ENCODE measurements at regions not wholly inside any gene's neighbourhood (a gene's known extent, or its start where the extent isn't known, plus 50 kb on each side); places are given as distances from the start of the nearest gene placed in this dataset.

GRCh38 chr9:95586326-95586725, 69.6 kb upstream of the PTCH1 start:
- TF ChIP-seq, protein P1, sequence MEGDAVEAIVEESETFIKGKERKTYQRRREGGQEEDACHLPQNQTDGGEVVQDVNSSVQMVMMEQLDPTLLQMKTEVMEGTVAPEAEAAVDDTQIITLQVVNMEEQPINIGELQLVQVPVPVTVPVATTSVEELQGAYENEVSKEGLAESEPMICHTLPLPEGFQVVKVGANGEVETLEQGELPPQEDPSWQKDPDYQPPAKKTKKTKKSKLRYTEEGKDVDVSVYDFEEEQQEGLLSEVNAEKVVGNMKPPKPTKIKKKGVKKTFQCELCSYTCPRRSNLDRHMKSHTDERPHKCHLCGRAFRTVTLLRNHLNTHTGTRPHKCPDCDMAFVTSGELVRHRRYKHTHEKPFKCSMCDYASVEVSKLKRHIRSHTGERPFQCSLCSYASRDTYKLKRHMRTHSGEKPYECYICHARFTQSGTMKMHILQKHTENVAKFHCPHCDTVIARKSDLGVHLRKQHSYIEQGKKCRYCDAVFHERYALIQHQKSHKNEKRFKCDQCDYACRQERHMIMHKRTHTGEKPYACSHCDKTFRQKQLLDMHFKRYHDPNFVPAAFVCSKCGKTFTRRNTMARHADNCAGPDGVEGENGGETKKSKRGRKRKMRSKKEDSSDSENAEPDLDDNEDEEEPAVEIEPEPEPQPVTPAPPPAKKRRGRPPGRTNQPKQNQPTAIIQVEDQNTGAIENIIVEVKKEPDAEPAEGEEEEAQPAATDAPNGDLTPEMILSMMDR (conservative IDR thresholded peaks at IDR 0.05; ENCODE audit: low read depth, low read length) = no peak
- DNase-seq (ENCODE audit: low read depth) = no peak
- H3K4me3 ChIP-seq (ENCODE audit: low read depth, low read length) = no peak overlapping the region

DNA sequence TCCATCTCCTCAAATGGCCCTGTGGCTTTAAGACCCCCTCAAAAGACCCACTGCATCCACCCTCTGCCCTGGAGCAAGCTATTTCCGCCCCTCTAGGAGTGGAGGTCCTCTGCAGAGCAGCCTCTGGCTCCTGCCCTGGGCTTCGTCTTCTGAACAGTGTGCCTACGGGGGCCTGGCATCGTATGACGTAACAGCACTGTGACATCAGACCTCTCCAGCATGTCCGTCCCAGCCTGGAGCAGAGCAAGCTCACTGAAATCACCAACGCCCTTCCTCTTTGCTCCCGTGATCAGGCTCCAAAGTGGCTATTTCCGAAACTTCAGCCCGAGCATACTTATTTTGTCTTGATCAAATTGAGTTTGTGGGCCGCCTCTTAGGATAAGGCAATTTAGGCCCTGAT, 69.1 kb upstream of the PTCH1 start:
- DNase-seq (ENCODE audit: low read depth) = no peak
- no peak overlapping the region for H3K4me3 ChIP-seq (ENCODE audit: low read depth, low read length)
- TF ChIP-seq, protein P1 (conservative IDR thresholded peaks at IDR 0.05; ENCODE audit: low read depth, low read length) = no peak

DNA sequence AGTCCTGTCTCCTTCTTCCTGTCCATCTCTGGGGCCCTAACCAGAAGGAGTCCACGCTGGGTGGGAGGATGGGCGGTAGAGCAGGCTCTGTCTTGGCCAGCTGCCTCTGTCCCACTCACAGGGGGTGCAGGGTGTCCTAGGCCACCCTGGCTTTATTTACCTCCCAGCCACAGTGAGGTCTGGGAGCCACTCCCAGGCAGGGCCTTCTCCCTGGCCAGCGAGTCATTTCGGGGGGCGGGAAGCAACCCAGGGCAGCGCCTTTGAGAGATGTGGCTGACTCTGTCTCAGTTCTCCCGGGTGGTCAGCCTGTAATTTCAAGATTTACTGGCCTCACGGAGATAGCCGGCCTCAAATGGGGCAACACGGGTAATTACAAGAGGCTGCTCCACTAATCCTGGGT, 67.4 kb upstream of the PTCH1 start:
- no peak overlapping the region for H3K4me3 ChIP-seq (ENCODE audit: low read depth, low read length)
- TF ChIP-seq, protein P1 (conservative IDR thresholded peaks at IDR 0.05; ENCODE audit: low read depth, low read length) = no peak
- no peak for DNase-seq (ENCODE audit: low read depth)

- DNase-seq (ENCODE audit: low read depth) = no peak
These were observed 65.1 kb upstream of the PTCH1 start for GRCh38 chr9:95581900-95582299.

DNA sequence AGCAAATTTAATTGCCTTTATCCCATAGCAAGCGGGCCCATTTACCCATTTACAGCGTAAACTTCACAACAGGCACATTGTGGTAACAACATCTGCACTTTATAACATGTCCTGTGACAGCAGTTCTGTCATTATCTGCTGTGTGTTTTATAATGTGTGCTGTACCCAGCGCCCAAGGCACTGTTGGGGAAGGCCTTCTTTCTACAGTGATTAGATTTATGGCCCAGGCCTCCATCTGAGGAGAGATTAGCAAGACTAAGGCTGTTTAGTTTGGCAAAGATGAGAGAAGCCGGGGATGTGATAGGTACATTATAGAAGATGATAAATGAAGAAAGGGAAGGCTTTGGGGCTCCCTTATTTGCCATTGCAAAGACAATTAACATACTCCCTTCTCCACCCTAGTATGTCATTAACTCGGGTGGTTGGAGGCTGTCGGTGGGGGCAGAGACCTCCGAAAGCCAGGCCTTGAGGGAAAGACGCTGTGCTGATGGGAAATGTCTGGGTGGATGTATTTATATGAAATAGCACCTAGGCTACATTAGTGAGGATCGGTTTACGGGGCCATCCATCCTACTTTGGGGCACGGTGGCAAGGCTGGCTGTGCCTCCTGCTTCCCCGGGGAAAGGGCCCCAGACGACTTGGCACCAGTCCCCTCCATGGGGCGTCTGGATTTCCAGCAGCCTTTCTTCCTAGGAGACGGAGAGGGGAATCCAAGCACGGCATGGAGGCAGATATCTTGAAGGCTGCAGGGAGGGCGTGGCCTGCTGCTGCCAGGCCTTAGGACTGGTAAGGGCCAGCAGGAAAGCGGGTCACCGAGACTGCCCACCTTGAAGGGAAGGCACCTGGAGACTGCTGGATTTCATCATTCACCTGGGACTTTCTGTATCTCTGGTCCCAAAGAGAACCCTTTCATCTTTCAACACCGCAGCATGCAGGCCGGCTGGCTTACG, 64.3 kb upstream of the PTCH1 start:
- TF ChIP-seq, protein P1 (conservative IDR thresholded peaks at IDR 0.05; ENCODE audit: low read depth, low read length) = no peak
- DNase-seq (ENCODE audit: low read depth) = no peak
- no peak overlapping the region for H3K4me3 ChIP-seq (ENCODE audit: low read depth, low read length)

More at GRCh38 chr9:95581900-95582299, 65.1 kb upstream of the PTCH1 start:
- TF ChIP-seq, protein P1 (conservative IDR thresholded peaks at IDR 0.05; ENCODE audit: low read depth, low read length) = no peak
- no peak overlapping the region for H3K4me3 ChIP-seq (ENCODE audit: low read depth, low read length)

GRCh38 chr9:95574866-95575553, 58.2 kb upstream of the PTCH1 start:
- TF ChIP-seq, protein P1 (conservative IDR thresholded peaks at IDR 0.05; ENCODE audit: low read depth, low read length) = no peak
- no peak overlapping the region for H3K4me3 ChIP-seq (ENCODE audit: low read depth, low read length)
- DNase-seq (ENCODE audit: low read depth) = no peak
